ENCODE measurements at regions not wholly inside any gene's neighbourhood (a gene's known extent, or its start where the extent isn't known, plus 50 kb on each side); places are given as distances from the start of the nearest gene placed in this dataset.

DNA sequence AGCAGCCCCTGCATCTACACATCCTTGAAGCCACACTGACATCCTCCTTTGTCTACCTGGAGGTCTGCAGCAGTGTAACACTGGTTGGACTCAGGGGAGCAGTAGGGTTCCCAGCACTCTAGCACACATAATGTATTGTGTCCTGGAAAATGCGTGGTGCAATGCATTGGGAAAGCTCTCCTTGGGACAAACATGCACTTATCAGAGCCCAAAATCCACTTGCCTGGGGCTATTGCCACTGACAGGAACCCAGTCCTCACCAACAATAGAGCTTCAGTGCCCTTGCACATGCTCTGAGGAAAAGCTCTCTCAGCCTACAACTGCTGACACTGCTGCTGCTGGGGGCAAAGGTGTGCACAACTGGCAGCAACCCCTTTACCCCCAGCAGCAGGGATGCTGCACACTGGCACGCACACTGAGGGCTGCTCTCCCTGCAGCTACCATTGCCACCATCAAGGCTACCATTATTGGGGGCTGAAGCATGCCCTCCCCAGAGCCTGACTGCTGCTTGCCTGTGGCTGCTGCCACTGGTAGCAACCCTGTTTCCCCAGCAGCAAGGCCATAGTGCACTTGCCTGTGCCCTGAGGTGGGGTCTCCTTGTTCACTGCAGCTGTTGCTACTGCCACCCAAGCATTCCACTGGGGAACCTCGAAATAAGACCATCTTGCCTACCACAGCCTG is 221.9 kb downstream of the SLC38A4 start:
- intact Hi-C loops (cut with micrococcal nuclease) = no loop called here
- Histone ChIP-seq H3K4me2 (ENCODE audit: low read length) (no peak overlapping the region), H3K27me3 (ENCODE audit: insufficient read depth, low read length) (no peaks in the 10 kb centered on the region), H3K27ac (ENCODE audit: low read depth, low read length) (no peak overlapping the region), H3K36me3 (ENCODE audit: control insufficient read depth in 1 of 2, insufficient read depth in 2 of 2, low read length in 2 of 2) (no peaks in the 10 kb centered on the region), H3K79me2 (ENCODE audit: insufficient read depth, low read length) (no peaks in the 10 kb centered on the region), H3K9ac (ENCODE audit: low read length) (no peak overlapping the region), H2AFZ (ENCODE audit: low read depth, low read length, poor library complexity, severe bottlenecking) (no peak overlapping the region), H3K9me2 (ENCODE audit: insufficient read depth) (no peaks in the 10 kb centered on the region), H3K4me1 (ENCODE audit: control insufficient read depth in 1 of 2, insufficient read depth in 2 of 2, low read length in 2 of 2) (peaks cover 6 to 8% of the 10 kb centered on the region in 2 experiments; a peak in 2 of 4 replicates), H3K4me3 (replicated peaks in 1 of 2; ENCODE audit: low read depth in 1 of 2, low read length in 2 of 2) (no peak overlapping the region), H3K9me3 (ENCODE audit: control insufficient read depth in 1 of 2, insufficient read depth in 1 of 2, low read depth in 1 of 2, low read length in 2 of 2) (no peaks in the 10 kb centered on the region), H4K20me1 (ENCODE audit: insufficient read depth) (no peaks in the 10 kb centered on the region)
- RAD21 ChIA-PET (ENCODE audit: low non-redundant PET in 1 of 2, low total read pairs in 2 of 2, uncharacterized antibody in 2 of 2, unreplicated experiment in 2 of 2) = no interaction called here
- TF ChIP-seq, protein P1, sequence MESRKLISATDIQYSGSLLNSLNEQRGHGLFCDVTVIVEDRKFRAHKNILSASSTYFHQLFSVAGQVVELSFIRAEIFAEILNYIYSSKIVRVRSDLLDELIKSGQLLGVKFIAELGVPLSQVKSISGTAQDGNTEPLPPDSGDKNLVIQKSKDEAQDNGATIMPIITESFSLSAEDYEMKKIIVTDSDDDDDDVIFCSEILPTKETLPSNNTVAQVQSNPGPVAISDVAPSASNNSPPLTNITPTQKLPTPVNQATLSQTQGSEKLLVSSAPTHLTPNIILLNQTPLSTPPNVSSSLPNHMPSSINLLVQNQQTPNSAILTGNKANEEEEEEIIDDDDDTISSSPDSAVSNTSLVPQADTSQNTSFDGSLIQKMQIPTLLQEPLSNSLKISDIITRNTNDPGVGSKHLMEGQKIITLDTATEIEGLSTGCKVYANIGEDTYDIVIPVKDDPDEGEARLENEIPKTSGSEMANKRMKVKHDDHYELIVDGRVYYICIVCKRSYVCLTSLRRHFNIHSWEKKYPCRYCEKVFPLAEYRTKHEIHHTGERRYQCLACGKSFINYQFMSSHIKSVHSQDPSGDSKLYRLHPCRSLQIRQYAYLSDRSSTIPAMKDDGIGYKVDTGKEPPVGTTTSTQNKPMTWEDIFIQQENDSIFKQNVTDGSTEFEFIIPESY (IDR thresholded peaks at IDR 0.05; ENCODE audit: extremely low read depth, insufficient replicate concordance, low read length) = no peak
- TF ChIP-seq EZH2 (IDR thresholded peaks at IDR 0.05) = no peak
- ATAC-seq = no peak
- DNase-seq (ENCODE audit: low read depth, low spot score) = no peak
- CTCF ChIA-PET = no interaction called here
- BruUV-seq (replicated peaks) = no TSS peak
- POLR2A ChIA-PET = no interaction called here

DNA sequence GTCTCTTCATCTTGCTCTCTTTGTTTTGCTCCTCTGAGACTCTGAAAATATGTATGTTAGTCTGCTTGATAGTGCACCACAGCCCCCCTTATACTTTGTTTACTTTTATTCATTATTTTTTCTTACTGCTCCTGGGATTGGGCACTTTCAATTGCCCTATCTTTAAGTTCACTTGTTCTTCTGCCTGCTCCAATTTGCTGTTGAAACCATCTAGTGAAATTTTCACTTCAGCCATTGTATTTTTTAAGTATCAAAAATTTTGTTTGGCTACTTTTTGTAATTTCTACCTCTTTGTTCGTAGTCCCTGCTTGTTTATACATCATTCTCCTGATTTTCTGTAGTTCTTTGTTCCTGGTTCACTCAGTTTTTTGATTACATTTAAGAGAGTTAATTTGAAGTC is 223.3 kb downstream of the SLC38A4 start:
- no TSS peak for BruUV-seq (replicated peaks)
- Histone ChIP-seq H3K9ac (ENCODE audit: low read length) (no peak overlapping the region), H2AFZ (ENCODE audit: low read depth, low read length, poor library complexity, severe bottlenecking) (no peak overlapping the region), H3K4me3 (replicated peaks in 1 of 2; ENCODE audit: low read depth in 1 of 2, low read length in 2 of 2) (no peak overlapping the region), H3K4me2 (ENCODE audit: low read length) (no peak overlapping the region), H4K20me1 (ENCODE audit: insufficient read depth) (no peaks in the 10 kb centered on the region), H3K9me3 (ENCODE audit: control insufficient read depth in 1 of 2, insufficient read depth in 1 of 2, low read depth in 1 of 2, low read length in 2 of 2) (no peaks in the 10 kb centered on the region), H3K9me2 (ENCODE audit: insufficient read depth) (no peaks in the 10 kb centered on the region), H3K27ac (ENCODE audit: low read depth, low read length) (no peak overlapping the region), H3K27me3 (ENCODE audit: insufficient read depth, low read length) (no peaks in the 10 kb centered on the region), H3K36me3 (ENCODE audit: control insufficient read depth in 1 of 2, insufficient read depth in 2 of 2, low read length in 2 of 2) (no peaks in the 10 kb centered on the region), H3K79me2 (ENCODE audit: insufficient read depth, low read length) (no peaks in the 10 kb centered on the region), H3K4me1 (ENCODE audit: control insufficient read depth in 1 of 2, insufficient read depth in 2 of 2, low read length in 2 of 2) (peaks cover 0 to 6% of the 10 kb centered on the region in 2 experiments; a peak in 1 of 4 replicates)
- POLR2A ChIA-PET = no interaction called here
- intact Hi-C loops (cut with micrococcal nuclease) = no loop called here
- CTCF ChIA-PET = no interaction called here
- no peak for TF ChIP-seq SRF (IDR thresholded peaks at IDR 0.05; ENCODE audit: low read depth)
- TF ChIP-seq FOSL1 (IDR thresholded peaks at IDR 0.05; ENCODE audit: low read depth) = no peak
- no peak for TF ChIP-seq EZH2phosphoT487 (IDR thresholded peaks at IDR 0.05; ENCODE audit: borderline replicate concordance)
- TF ChIP-seq, protein P2, sequence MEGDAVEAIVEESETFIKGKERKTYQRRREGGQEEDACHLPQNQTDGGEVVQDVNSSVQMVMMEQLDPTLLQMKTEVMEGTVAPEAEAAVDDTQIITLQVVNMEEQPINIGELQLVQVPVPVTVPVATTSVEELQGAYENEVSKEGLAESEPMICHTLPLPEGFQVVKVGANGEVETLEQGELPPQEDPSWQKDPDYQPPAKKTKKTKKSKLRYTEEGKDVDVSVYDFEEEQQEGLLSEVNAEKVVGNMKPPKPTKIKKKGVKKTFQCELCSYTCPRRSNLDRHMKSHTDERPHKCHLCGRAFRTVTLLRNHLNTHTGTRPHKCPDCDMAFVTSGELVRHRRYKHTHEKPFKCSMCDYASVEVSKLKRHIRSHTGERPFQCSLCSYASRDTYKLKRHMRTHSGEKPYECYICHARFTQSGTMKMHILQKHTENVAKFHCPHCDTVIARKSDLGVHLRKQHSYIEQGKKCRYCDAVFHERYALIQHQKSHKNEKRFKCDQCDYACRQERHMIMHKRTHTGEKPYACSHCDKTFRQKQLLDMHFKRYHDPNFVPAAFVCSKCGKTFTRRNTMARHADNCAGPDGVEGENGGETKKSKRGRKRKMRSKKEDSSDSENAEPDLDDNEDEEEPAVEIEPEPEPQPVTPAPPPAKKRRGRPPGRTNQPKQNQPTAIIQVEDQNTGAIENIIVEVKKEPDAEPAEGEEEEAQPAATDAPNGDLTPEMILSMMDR (IDR thresholded peaks at IDR 0.05 in 2 of 3, conservative IDR thresholded peaks at IDR 0.05 in 1 of 3; ENCODE audit: borderline replicate concordance in 1 of 3, insufficient read depth in 1 of 3, low read depth in 2 of 3, low read length in 2 of 3) = no peak
- TF ChIP-seq, protein P3, sequence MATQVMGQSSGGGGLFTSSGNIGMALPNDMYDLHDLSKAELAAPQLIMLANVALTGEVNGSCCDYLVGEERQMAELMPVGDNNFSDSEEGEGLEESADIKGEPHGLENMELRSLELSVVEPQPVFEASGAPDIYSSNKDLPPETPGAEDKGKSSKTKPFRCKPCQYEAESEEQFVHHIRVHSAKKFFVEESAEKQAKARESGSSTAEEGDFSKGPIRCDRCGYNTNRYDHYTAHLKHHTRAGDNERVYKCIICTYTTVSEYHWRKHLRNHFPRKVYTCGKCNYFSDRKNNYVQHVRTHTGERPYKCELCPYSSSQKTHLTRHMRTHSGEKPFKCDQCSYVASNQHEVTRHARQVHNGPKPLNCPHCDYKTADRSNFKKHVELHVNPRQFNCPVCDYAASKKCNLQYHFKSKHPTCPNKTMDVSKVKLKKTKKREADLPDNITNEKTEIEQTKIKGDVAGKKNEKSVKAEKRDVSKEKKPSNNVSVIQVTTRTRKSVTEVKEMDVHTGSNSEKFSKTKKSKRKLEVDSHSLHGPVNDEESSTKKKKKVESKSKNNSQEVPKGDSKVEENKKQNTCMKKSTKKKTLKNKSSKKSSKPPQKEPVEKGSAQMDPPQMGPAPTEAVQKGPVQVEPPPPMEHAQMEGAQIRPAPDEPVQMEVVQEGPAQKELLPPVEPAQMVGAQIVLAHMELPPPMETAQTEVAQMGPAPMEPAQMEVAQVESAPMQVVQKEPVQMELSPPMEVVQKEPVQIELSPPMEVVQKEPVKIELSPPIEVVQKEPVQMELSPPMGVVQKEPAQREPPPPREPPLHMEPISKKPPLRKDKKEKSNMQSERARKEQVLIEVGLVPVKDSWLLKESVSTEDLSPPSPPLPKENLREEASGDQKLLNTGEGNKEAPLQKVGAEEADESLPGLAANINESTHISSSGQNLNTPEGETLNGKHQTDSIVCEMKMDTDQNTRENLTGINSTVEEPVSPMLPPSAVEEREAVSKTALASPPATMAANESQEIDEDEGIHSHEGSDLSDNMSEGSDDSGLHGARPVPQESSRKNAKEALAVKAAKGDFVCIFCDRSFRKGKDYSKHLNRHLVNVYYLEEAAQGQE (IDR thresholded peaks at IDR 0.05; ENCODE audit: low read depth) = no peak
- no peak for ATAC-seq
- RAD21 ChIA-PET (ENCODE audit: low non-redundant PET in 1 of 2, low total read pairs in 2 of 2, uncharacterized antibody in 2 of 2, unreplicated experiment in 2 of 2) = no interaction called here
- no peak for DNase-seq (ENCODE audit: low read depth, low spot score)

Measured in HCT116 (cell line).